HCT116 (cell line): ENCODE measurements at regions not wholly inside any gene's neighbourhood (a gene's known extent, or its start where the extent isn't known, plus 50 kb on each side); places are given as distances from the start of the nearest gene placed in this dataset.

Experiments
- ATAC-seq: fragments of 200-7000 bp; cut with Tn5 transposase; 2 replicates; pipeline ENCODE4 v1.9.1; 2020; ENCODE audit warnings: mild to moderate bottlenecking, moderate library complexity
- BruUV-seq: library from RNA; stranded (reverse); fragments of 400-500 nt; replicated peaks from 2 replicates; lab custom pipeline; 2021; lab: Mats Ljungman, UMichigan
- CTCF ChIA-PET: fragments of 300-600 bp; sonication (Branson Sonifier 250); formaldehyde crosslinking; loops from one replicate; lab custom pipeline; 2021; ENCODE audit warnings: antibody characterized with exemption; lab: Charles Lee
- POLR2A ChIA-PET: fragments of 300-600, 350-600 bp; sonication (Branson Sonifier 250); formaldehyde crosslinking; loops from one replicate; lab custom pipeline; 2021; ENCODE audit warnings: antibody characterized with exemption; lab: Charles Lee
- RAD21 ChIA-PET, 2 experiments: fragments of 300-600 bp; sonication (Branson Sonifier 250); formaldehyde crosslinking; loops; one replicate each; lab custom pipeline; 2023; ENCODE audit warnings: low total read pairs in 2 of 2; ENCODE audit not compliant: uncharacterized antibody in 2 of 2, unreplicated experiment in 2 of 2, low non-redundant PET in 1 of 2; lab: Charles Lee
- DNase-seq: peaks from one replicate; pipeline ENCODE4 v3.0.0-alpha.2; 2010; ENCODE audit warnings: low read depth, low spot score
- H2AFZ ChIP-seq: fragments of 200-600 bp; shearing (Covaris generic), sonication (generic); 2 replicates; pipeline ENCODE4 v1.6.1; 2017; ENCODE audit warnings: low read depth, mixed run types, mixed read lengths, antibody characterized with exemption, low read length; ENCODE audit not compliant: poor library complexity, severe bottlenecking
- H3K27ac ChIP-seq: 2 replicates; pipeline ENCODE4 v1.5.1; 2012; ENCODE audit warnings: low read depth, low read length
- H3K27me3 ChIP-seq: fragments of 200-600 bp; sonication (generic); 2 replicates; pipeline ENCODE4 v1.6.1; 2016; ENCODE audit warnings: mixed run types, low read length, mixed read lengths; ENCODE audit not compliant: insufficient read depth
- H3K36me3 ChIP-seq, 2 experiments: fragments of 200-500 bp in 1 of 2; fragments of 200-600 bp in 1 of 2; sonication (Bioruptor generic) in 1 of 2; sonication (generic) in 1 of 2; 2 replicates each; pipeline versions ENCODE4 v1.5.1 to v1.6.1; 2014 to 2016; ENCODE audit warnings: low read length in 2 of 2, inconsistent platforms in 1 of 2, mixed read lengths in 1 of 2, mixed run types in 1 of 2; ENCODE audit not compliant: insufficient read depth in 2 of 2, control insufficient read depth in 1 of 2
- H3K4me1 ChIP-seq, 2 experiments: fragments of 200-600 bp in 1 of 2; sonication (generic) in 1 of 2; 2 replicates each; pipeline versions ENCODE4 v1.5.1 to v1.6.1; 2012 to 2017; ENCODE audit warnings: low read length in 2 of 2, inconsistent platforms in 1 of 2, mild to moderate bottlenecking in 1 of 2, mixed read lengths in 1 of 2, mixed run types in 1 of 2, moderate library complexity in 1 of 2; ENCODE audit not compliant: insufficient read depth in 2 of 2, control insufficient read depth in 1 of 2
- H3K4me2 ChIP-seq: fragments of 200-600 bp; sonication (generic); 2 replicates; pipeline ENCODE4 v1.6.1; 2017; ENCODE audit warnings: mixed run types, low read length, mixed read lengths
- H3K4me3 ChIP-seq, 2 experiments: fragments of 200-600 bp in 1 of 2; sonication (generic) in 1 of 2; replicated peaks in 1 of 2; 2 replicates each; pipeline ENCODE4 v1.5.1; 2011 to 2016; ENCODE audit warnings: low read length in 2 of 2, control low read depth in 1 of 2, low read depth in 1 of 2, mild to moderate bottlenecking in 1 of 2, mixed read lengths in 1 of 2, mixed run types in 1 of 2
- H3K79me2 ChIP-seq: fragments of 200-600 bp; sonication (generic); 2 replicates; pipeline ENCODE4 v1.6.1; 2017; ENCODE audit warnings: mild to moderate bottlenecking, mixed run types, low read length, moderate library complexity, mixed read lengths; ENCODE audit not compliant: insufficient read depth
- H3K9ac ChIP-seq: fragments of 200-600 bp; sonication (generic); 2 replicates; pipeline ENCODE4 v1.6.1; 2016; ENCODE audit warnings: low read length, mixed read lengths
- H3K9me2 ChIP-seq: fragments of 200-600 bp; sonication (generic), shearing (Covaris generic); 2 replicates; pipeline ENCODE4 v1.6.1; 2017; ENCODE audit warnings: mixed run types, mild to moderate bottlenecking, moderate library complexity; ENCODE audit not compliant: insufficient read depth
- H3K9me3 ChIP-seq, 2 experiments: fragments of 200-500 bp in 1 of 2; fragments of 200-600 bp in 1 of 2; sonication (Bioruptor generic) in 1 of 2; sonication (generic) in 1 of 2; 2 replicates each; pipeline ENCODE4 v1.6.1; 2014 to 2017; ENCODE audit warnings: low read length in 2 of 2, mixed read lengths in 2 of 2, inconsistent platforms in 1 of 2, low read depth in 1 of 2, mild to moderate bottlenecking in 1 of 2, mixed run types in 1 of 2, moderate library complexity in 1 of 2; ENCODE audit not compliant: control insufficient read depth in 1 of 2, insufficient read depth in 1 of 2
- H4K20me1 ChIP-seq: fragments of 200-600 bp; sonication (generic), shearing (Covaris generic); 2 replicates; pipeline ENCODE4 v1.6.1; 2017; ENCODE audit warnings: mixed run types, mild to moderate bottlenecking, moderate library complexity; ENCODE audit not compliant: insufficient read depth
- CBX3 ChIP-seq: IDR thresholded peaks from 2 replicates; pipeline ENCODE4 v1.6.1; 2012; ENCODE audit warnings: low read depth
- CEBPB ChIP-seq: IDR thresholded peaks from 2 replicates; pipeline ENCODE4 v1.6.1; 2012; ENCODE audit warnings: low read depth
- EGR1 ChIP-seq: IDR thresholded peaks from 2 replicates; pipeline ENCODE4 v1.6.1; 2012; ENCODE audit warnings: low read depth
- ELF1 ChIP-seq: IDR thresholded peaks from 2 replicates; pipeline ENCODE4 v1.6.1; 2012; ENCODE audit warnings: low read depth, borderline replicate concordance
- FOSL1 ChIP-seq: IDR thresholded peaks from 2 replicates; pipeline ENCODE4 v1.6.1; 2012; ENCODE audit warnings: low read depth
- JUND ChIP-seq: IDR thresholded peaks from 2 replicates; pipeline ENCODE4 v1.6.1; 2012
- POLR2A ChIP-seq: IDR thresholded peaks from 2 replicates; pipeline ENCODE4 v1.7.0; 2011; ENCODE audit warnings: borderline replicate concordance; ENCODE audit not compliant: insufficient read depth, insufficient read length; ENCODE audit errors: extremely low read depth
- POLR2AphosphoS5 ChIP-seq: IDR thresholded peaks from 2 replicates; pipeline ENCODE4 v1.6.1; 2011; ENCODE audit warnings: mild to moderate bottlenecking, low read depth, low read length, moderate library complexity
- RAD21 ChIP-seq: IDR thresholded peaks from 2 replicates; pipeline ENCODE4 v1.6.1; 2012; ENCODE audit warnings: low read depth, mild to moderate bottlenecking
- SIN3A ChIP-seq: IDR thresholded peaks from 2 replicates; pipeline ENCODE4 v1.6.1; 2012; ENCODE audit warnings: low read depth
- SP1 ChIP-seq: IDR thresholded peaks from 2 replicates; pipeline ENCODE4 v1.6.1; 2012; ENCODE audit warnings: low read depth
- SRF ChIP-seq: IDR thresholded peaks from 2 replicates; pipeline ENCODE4 v1.6.1; 2012; ENCODE audit warnings: low read depth
- YY1 ChIP-seq: IDR thresholded peaks from 2 replicates; pipeline ENCODE4 v1.6.1; 2011; ENCODE audit warnings: low read length, low read depth, moderate library complexity, mild to moderate bottlenecking; ENCODE audit not compliant: insufficient replicate concordance; ENCODE audit errors: extremely low read depth
- intact Hi-C: fragments of 100-400 bp; cut with micrococcal nuclease; formaldehyde crosslinking; loops from 2 replicates; pipeline ENCODE4 v1.10.0; 2022
- TF ChIP-seq, protein P1 (sequence below): IDR thresholded peaks from 2 replicates; pipeline ENCODE4 v1.6.1; 2012
- TF ChIP-seq, protein P2 (sequence below): IDR thresholded peaks from 2 replicates; pipeline ENCODE4 v1.6.1; 2011; ENCODE audit warnings: mild to moderate bottlenecking, low read length, moderate library complexity; ENCODE audit not compliant: insufficient replicate concordance; ENCODE audit errors: extremely low read depth
- TF ChIP-seq, protein P3 (sequence below): IDR thresholded peaks from 2 replicates; pipeline ENCODE4 v1.6.1; 2012; ENCODE audit warnings: low read depth
- TF ChIP-seq, protein P4 (sequence below), 3 experiments: fragments of 200-600 bp in 1 of 3; sonication (generic) in 1 of 3; IDR thresholded peaks in 2 of 3; conservative IDR thresholded peaks in 1 of 3; 2 replicates each; pipeline ENCODE4 v1.5.1; 2012 to 2017; ENCODE audit warnings: low read depth in 2 of 3, low read length in 2 of 3, antibody characterized with exemption in 1 of 3, borderline replicate concordance in 1 of 3, control low read depth in 1 of 3, mild to moderate bottlenecking in 1 of 3, mixed read lengths in 1 of 3, mixed run types in 1 of 3, moderate library complexity in 1 of 3; ENCODE audit not compliant: insufficient read depth in 1 of 3
- TF ChIP-seq, protein P5 (sequence below): IDR thresholded peaks from 2 replicates; pipeline ENCODE4 v1.6.1; 2012

DNA sequence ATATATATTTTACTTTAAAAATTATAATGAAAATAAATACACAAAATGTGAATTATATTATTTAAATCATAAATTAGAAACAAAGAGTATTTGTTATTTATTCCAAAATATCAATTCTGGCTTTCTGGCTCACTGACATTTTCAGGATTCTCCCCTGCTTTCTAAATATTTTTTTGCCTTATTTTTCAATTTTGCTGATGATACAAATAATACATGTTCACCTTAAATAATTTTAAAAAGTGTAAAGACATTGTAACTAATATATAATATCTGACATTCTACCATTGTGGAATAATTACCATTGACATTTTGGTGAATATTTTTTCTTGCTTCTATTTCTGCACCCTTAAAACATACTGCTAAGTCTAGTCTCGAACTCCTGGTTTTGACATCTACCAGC, 325.9 kb upstream of the CBLB start:
- ChIA-PET CTCF (no interaction called here), POLR2A (no interaction called here), RAD21 (no interaction called here)
- H3K79me2 ChIP-seq = no peaks in the 10 kb centered on the region
- H3K36me3 ChIP-seq = no peaks in the 10 kb centered on the region
- H3K9ac ChIP-seq = no peak overlapping the region
- H3K9me2 ChIP-seq = no peaks in the 10 kb centered on the region
- DNase-seq = no peak
- intact Hi-C loops = no loop called here
- no TSS peak for BruUV-seq
- no peak overlapping the region for H2AFZ ChIP-seq
- no peaks in the 10 kb centered on the region for H3K27me3 ChIP-seq
- no peak for ATAC-seq
- no peak for TF ChIP-seq EGR1
- TF ChIP-seq, protein P1, sequence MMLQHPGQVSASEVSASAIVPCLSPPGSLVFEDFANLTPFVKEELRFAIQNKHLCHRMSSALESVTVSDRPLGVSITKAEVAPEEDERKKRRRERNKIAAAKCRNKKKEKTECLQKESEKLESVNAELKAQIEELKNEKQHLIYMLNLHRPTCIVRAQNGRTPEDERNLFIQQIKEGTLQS = no peak
- TF ChIP-seq YY1 = no peak
- TF ChIP-seq FOSL1 = no peak
- TF ChIP-seq ELF1 = no peak
- TF ChIP-seq, protein P2, sequence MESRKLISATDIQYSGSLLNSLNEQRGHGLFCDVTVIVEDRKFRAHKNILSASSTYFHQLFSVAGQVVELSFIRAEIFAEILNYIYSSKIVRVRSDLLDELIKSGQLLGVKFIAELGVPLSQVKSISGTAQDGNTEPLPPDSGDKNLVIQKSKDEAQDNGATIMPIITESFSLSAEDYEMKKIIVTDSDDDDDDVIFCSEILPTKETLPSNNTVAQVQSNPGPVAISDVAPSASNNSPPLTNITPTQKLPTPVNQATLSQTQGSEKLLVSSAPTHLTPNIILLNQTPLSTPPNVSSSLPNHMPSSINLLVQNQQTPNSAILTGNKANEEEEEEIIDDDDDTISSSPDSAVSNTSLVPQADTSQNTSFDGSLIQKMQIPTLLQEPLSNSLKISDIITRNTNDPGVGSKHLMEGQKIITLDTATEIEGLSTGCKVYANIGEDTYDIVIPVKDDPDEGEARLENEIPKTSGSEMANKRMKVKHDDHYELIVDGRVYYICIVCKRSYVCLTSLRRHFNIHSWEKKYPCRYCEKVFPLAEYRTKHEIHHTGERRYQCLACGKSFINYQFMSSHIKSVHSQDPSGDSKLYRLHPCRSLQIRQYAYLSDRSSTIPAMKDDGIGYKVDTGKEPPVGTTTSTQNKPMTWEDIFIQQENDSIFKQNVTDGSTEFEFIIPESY = no peak
- TF ChIP-seq RAD21 = no peak
- no peak for TF ChIP-seq JUND
- TF ChIP-seq SP1 = no peak
- TF ChIP-seq POLR2AphosphoS5 = no peak
- TF ChIP-seq CEBPB = no peak
- TF ChIP-seq CBX3 = no peak
- TF ChIP-seq, protein P3, sequence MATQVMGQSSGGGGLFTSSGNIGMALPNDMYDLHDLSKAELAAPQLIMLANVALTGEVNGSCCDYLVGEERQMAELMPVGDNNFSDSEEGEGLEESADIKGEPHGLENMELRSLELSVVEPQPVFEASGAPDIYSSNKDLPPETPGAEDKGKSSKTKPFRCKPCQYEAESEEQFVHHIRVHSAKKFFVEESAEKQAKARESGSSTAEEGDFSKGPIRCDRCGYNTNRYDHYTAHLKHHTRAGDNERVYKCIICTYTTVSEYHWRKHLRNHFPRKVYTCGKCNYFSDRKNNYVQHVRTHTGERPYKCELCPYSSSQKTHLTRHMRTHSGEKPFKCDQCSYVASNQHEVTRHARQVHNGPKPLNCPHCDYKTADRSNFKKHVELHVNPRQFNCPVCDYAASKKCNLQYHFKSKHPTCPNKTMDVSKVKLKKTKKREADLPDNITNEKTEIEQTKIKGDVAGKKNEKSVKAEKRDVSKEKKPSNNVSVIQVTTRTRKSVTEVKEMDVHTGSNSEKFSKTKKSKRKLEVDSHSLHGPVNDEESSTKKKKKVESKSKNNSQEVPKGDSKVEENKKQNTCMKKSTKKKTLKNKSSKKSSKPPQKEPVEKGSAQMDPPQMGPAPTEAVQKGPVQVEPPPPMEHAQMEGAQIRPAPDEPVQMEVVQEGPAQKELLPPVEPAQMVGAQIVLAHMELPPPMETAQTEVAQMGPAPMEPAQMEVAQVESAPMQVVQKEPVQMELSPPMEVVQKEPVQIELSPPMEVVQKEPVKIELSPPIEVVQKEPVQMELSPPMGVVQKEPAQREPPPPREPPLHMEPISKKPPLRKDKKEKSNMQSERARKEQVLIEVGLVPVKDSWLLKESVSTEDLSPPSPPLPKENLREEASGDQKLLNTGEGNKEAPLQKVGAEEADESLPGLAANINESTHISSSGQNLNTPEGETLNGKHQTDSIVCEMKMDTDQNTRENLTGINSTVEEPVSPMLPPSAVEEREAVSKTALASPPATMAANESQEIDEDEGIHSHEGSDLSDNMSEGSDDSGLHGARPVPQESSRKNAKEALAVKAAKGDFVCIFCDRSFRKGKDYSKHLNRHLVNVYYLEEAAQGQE = no peak
- TF ChIP-seq, protein P4, sequence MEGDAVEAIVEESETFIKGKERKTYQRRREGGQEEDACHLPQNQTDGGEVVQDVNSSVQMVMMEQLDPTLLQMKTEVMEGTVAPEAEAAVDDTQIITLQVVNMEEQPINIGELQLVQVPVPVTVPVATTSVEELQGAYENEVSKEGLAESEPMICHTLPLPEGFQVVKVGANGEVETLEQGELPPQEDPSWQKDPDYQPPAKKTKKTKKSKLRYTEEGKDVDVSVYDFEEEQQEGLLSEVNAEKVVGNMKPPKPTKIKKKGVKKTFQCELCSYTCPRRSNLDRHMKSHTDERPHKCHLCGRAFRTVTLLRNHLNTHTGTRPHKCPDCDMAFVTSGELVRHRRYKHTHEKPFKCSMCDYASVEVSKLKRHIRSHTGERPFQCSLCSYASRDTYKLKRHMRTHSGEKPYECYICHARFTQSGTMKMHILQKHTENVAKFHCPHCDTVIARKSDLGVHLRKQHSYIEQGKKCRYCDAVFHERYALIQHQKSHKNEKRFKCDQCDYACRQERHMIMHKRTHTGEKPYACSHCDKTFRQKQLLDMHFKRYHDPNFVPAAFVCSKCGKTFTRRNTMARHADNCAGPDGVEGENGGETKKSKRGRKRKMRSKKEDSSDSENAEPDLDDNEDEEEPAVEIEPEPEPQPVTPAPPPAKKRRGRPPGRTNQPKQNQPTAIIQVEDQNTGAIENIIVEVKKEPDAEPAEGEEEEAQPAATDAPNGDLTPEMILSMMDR (IDR thresholded peaks at IDR 0.05 in 2 of 3, conservative IDR thresholded peaks at IDR 0.05 in 1 of 3; ENCODE audit: borderline replicate concordance in 1 of 3, insufficient read depth in 1 of 3, low read depth in 2 of 3, low read length in 2 of 3) = no peak
- TF ChIP-seq, protein P5, sequence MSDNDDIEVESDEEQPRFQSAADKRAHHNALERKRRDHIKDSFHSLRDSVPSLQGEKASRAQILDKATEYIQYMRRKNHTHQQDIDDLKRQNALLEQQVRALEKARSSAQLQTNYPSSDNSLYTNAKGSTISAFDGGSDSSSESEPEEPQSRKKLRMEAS = no peak
- no peak for TF ChIP-seq SRF
- TF ChIP-seq SIN3A = no peak
- TF ChIP-seq POLR2A = no peak
- no peaks in the 10 kb centered on the region for H3K4me1 ChIP-seq
- no peak overlapping the region for H3K4me2 ChIP-seq
- H3K27ac ChIP-seq = no peak overlapping the region
- no peak overlapping the region for H3K4me3 ChIP-seq
- H4K20me1 ChIP-seq = no peaks in the 10 kb centered on the region
- H3K9me3 ChIP-seq = no peaks in the 10 kb centered on the region
